HAP-1 (cell line): ENCODE measurements at regions not wholly inside any gene's neighbourhood (a gene's known extent, or its start where the extent isn't known, plus 50 kb on each side); places are given as distances from the start of the nearest gene placed in this dataset.

Experiments
- DNase-seq, 2 experiments: peaks; one replicate each; pipeline ENCODE4 v3.0.0-alpha.2; 2016 to 2020; ENCODE audit warnings: low spot score in 2 of 2
- H3K27me3 ChIP-seq: fragments of 250-450 bp; sonication (Bioruptor Pico); 2 replicates; pipeline ENCODE4 v1.5.1; 2020; ENCODE audit warnings: low read depth, mild to moderate bottlenecking, moderate library complexity
- H3K36me3 ChIP-seq: fragments of 250-450 bp; sonication (Bioruptor Pico); replicated peaks from 2 replicates; pipeline ENCODE4 v1.5.1; 2020; ENCODE audit warnings: mild to moderate bottlenecking
- H3K4me1 ChIP-seq: fragments of 250-450 bp; sonication (Bioruptor Pico); 2 replicates; pipeline ENCODE4 v1.5.1; 2020; ENCODE audit warnings: mild to moderate bottlenecking
- H3K4me3 ChIP-seq: fragments of 250-450 bp; sonication (Bioruptor Pico); 2 replicates; pipeline ENCODE4 v1.5.1; 2020; ENCODE audit warnings: mild to moderate bottlenecking, moderate library complexity
- H3K9me3 ChIP-seq: fragments of 250-450 bp; sonication (Bioruptor Pico); 2 replicates; pipeline ENCODE4 v1.5.1; 2020; ENCODE audit warnings: mild to moderate bottlenecking, moderate library complexity
- in situ Hi-C: fragments of 300-500 bp; cut with MboI; formaldehyde crosslinking; loops from 3 replicates; pipeline ENCODE4 v1.14.3; 2020; ENCODE audit warnings: low sequenced_read_pairs, inconsistent platforms, mixed read lengths

DNA sequence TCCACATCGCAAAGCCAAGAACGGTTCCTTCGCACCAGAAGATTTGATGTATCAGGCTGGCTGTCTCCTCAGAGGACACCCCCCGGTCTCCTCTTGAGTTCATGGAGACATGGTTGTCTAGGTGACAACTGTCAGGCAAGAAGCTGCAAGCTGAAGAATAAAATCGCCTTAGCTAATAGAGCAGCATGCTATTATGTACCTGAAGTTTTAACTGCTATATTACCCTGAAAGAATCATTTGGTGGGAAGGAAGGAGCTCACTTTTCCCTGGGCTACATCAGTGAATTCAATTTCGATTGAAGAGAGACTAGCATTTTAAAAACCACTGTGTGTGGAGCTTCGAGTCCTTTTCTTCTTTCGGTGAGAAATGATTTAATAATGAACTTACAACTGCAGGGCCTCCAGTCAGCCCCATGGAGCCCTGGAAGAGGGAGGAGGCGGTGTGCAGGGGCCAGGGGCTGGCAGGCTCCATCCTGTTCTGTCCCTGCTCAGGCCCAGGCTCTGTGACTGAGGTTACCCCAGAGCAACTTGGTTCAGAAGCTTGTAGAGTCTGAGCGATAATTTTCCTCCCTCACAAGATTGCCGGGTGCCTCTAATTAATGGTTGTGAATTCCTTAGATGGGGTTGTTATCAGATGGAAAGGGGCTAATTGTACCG lies 191.3 kb downstream of the MID1IP1 start:
- in situ Hi-C loops = no loop called here
- Histone ChIP-seq H3K9me3 (no peaks in the 10 kb centered on the region), H3K4me1 (no peaks in the 10 kb centered on the region), H3K4me3 (no peak overlapping the region), H3K27me3 (no peaks in the 10 kb centered on the region), H3K36me3 (no peaks in the 10 kb centered on the region)
- no peak for DNase-seq

DNA sequence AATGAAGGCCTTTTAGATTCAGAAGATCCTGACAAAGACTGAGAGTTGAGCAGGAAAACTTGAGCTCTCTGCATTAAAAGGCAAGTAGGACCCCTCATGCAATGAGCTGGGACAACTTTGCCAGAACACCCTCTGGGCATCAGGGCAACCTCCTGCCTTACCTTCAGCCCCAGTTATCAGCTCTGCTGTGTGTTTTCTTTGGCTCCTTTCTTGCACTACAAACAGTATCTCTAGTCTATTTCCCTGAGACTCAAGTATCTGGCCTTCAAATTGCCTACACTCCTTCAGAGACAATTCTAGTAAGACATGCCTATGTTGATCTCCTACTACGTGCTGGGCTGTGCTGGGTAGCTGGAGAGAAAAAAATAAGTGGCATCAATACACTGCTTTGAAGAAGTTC lies 192.2 kb downstream of the MID1IP1 start:
- no peaks in the 10 kb centered on the region for H3K27me3 ChIP-seq
- H3K36me3 ChIP-seq = no peaks in the 10 kb centered on the region
- DNase-seq = no peak
- in situ Hi-C loops = no loop called here
- H3K9me3 ChIP-seq = no peaks in the 10 kb centered on the region
- no peaks in the 10 kb centered on the region for H3K4me1 ChIP-seq
- H3K4me3 ChIP-seq = no peak overlapping the region

DNA sequence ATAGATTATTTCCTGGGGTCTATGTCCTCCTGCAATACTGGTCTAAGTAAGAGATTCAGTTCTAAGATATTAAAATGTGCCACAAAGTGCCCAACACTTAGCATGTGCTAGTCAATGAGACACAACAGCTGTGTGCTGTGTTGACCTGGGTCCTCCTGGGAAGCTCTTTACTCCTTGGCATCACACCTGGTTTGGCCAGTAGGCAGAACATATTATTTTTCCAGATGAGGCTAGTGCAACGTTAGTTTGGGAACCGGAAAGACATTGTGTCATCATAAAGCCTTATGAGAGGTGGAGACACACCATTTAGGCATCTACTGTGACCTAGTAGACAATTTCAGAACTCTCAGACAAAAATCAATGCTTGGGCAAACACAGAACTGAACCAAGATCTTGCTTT lies 197.8 kb downstream of the MID1IP1 start:
- in situ Hi-C loops = no loop called here
- no peak overlapping the region for H3K4me3 ChIP-seq
- no peaks in the 10 kb centered on the region for H3K9me3 ChIP-seq
- H3K4me1 ChIP-seq = no peaks in the 10 kb centered on the region
- no peak for DNase-seq
- H3K36me3 ChIP-seq = no peaks in the 10 kb centered on the region
- H3K27me3 ChIP-seq = no peaks in the 10 kb centered on the region

DNA sequence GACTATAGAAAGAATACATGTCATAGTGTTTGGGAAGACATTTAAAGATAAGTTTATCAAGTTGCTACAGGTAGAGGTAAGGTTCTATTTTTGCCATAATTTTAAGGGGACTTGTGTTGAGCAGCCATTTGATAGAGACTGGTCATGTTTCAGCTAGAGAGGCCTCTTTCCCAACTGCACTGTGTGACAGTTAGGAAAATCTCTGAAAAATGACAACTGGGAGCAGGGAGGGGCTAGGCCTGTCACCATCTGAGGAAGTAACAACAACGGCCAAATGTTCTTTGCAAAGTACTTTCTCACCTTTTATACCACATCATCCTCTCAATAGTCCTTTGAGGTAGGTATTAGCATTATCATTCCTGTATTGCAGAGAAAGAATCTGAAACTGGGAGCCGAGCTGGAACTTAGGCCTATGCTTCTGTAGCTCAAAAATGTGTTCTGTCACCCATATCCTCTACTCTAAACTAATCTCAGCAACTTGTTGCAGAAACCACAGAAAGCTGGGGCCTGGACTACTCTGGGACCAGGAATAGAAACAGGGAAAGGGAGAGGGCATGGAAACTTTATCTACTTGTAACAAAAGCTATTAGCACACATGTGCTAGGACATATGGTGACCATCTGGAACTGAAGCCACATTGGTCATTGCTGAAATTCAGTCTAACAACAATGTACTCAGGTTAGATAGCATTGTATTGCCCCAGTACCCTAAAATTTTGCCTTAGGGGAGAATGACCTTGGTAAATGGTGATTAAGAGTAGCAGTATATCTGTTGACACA lies 198.9 kb downstream of the MID1IP1 start:
- no peaks in the 10 kb centered on the region for H3K36me3 ChIP-seq
- H3K4me3 ChIP-seq = no peak overlapping the region
- in situ Hi-C loops = no loop called here
- no peak for DNase-seq
- H3K27me3 ChIP-seq = no peaks in the 10 kb centered on the region
- H3K9me3 ChIP-seq = no peaks in the 10 kb centered on the region
- H3K4me1 ChIP-seq = no peaks in the 10 kb centered on the region

DNA sequence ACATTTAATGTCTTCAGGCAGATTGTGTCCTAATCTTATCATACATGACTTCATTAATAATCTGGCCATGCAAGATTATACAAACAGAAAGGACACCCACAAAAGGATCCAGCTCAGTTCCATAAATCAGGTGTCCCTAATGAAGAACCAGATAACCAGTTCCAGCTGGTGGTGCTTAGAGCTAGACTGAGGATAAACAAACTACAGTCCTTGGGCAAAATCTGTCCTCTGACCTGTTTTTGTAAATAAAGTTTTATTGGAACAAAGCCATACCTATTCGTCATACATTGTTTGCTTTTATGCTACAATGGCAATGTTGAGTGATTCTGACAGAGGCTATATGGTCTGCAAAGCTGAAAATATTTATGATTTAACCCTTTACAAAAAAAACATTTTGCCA lies 199.5 kb downstream of the MID1IP1 start:
- no peak overlapping the region for H3K4me3 ChIP-seq
- in situ Hi-C loops = no loop called here
- no peak for DNase-seq
- no peaks in the 10 kb centered on the region for H3K9me3 ChIP-seq
- H3K36me3 ChIP-seq = no peaks in the 10 kb centered on the region
- no peaks in the 10 kb centered on the region for H3K27me3 ChIP-seq
- H3K4me1 ChIP-seq = no peaks in the 10 kb centered on the region

DNA sequence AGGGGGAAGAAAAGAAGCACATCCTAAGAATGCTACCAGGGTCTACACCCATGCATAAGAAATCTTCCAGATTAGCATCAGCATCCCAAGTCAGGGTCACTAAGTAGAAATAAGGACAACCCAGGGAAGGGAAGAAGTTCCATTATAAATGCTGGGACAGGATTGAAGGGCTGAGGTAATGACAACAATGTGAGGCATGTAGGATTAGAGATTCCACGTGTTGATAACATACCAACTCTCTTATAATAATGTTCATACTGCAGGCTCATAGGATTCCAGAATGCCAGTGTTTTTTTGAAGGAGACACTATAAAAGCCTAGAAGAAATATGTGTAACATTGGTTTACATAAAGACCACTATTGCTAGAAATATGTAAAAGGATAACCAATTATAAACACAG lies 201.2 kb downstream of the MID1IP1 start:
- in situ Hi-C loops = no loop called here
- no peaks in the 10 kb centered on the region for H3K4me1 ChIP-seq
- H3K4me3 ChIP-seq = no peak overlapping the region
- no peaks in the 10 kb centered on the region for H3K9me3 ChIP-seq
- H3K36me3 ChIP-seq = no peaks in the 10 kb centered on the region
- DNase-seq = no peak
- no peaks in the 10 kb centered on the region for H3K27me3 ChIP-seq

DNA sequence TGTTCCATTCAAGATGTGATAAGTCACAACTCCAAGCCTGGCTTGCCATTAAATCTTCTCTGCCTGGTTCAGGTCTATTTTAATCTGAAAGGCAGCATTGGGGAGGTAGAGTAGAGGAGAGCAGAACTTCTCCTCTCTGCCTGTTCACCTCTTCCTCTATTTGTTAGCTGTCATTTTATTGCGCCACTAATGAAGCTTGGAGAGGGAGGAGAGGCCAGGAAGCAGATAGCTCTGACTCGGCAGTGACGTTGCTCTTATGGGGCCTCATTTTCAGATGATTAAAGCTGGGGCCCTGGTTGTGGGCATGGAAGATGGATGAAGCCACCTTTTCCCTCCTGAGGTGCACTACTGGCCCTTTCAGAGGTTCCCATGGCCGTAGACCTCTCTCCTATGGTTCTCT lies 207.3 kb downstream of the MID1IP1 start:
- Histone ChIP-seq H3K27me3 (no peaks in the 10 kb centered on the region), H3K4me3 (no peak overlapping the region), H3K36me3 (no peaks in the 10 kb centered on the region), H3K4me1 (no peaks in the 10 kb centered on the region), H3K9me3 (no peaks in the 10 kb centered on the region)
- no peak for DNase-seq
- in situ Hi-C loops = no loop called here

DNA sequence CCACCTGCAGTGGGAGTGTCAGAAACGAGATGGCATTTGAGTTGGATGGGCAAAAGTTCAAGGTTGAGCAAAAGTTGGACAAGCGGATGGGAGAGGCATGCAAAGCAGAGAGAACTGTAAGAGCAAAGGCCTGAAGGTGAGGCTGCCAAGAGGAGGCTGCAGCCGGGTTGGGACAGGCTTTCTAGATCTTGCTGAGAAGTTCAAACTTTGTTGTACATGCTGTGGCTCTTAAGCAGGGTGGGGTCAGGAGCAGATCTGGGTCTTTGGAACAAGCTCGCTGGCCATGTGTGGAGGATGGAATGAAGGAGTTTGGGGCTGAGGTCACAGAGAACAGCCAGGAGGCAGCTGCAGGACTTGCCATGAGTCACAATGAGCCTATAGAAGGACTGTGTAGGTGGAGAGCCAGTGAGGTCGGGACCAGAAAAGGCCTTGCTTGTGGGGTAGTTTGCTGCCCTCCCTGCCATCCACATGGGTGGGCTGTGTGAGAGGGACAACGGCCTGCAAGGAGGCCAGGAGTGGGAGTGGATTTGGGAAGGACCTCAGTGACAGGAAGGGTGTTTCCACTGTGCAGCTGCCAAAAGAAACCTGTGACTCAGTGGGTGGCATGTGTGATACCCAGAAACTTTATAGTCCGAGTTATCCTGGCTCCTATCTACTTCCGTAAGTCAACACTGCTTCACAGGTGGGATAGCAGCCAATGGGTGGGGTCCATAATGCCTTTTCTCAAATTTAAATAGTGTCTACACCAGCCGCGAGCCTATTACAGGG lies 210.4 kb downstream of the MID1IP1 start:
- no peaks in the 10 kb centered on the region for H3K36me3 ChIP-seq
- no peaks in the 10 kb centered on the region for H3K9me3 ChIP-seq
- H3K4me3 ChIP-seq = no peak overlapping the region
- H3K4me1 ChIP-seq = no peaks in the 10 kb centered on the region
- in situ Hi-C loops = no loop called here
- DNase-seq = no peak
- no peaks in the 10 kb centered on the region for H3K27me3 ChIP-seq

DNA sequence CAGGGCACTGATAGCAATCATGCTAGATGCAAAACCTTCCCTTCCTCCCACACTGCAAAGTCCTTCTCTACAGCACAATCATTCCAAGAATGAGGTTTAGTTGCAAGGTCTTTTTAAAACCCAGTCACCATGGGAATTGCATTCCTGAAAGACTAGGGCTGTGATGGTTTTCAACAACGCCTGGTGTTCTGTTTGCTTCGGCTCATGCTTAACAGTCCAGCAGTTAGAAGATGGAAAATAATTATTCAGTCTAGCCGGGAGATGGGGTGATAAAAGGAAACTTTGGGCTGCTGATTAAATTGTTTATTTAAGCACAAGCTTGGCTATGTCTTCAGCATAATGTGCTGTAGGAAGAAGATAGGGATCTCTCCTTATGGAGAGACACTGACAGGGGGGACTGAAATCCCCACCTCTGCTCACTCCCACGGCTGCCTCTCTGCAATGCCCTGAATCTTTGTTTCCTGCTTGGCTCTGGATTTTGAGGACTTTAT lies 211.4 kb downstream of the MID1IP1 start:
- DNase-seq = no peak
- in situ Hi-C loops = no loop called here
- no peaks in the 10 kb centered on the region for H3K36me3 ChIP-seq

DNA sequence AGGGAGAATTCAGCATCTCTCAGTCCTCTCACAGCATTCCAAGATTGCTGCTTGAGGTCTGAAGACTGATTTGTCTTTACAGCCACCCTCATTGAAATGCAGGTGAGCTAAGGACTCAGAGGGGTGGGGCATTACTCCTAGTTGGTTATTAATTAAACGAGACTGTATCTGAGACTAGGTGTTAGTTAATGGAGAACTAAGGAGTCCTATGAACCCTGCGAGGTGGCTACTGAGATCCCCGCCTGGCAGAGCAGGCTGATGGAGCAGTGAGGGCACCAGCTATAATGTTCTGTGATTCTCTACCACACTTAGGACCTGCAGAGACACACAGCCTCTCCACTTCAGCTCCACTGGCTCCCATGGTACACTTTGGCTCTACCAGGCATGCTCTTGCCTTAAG lies 215.3 kb downstream of the MID1IP1 start:
- DNase-seq = no peak
- Histone ChIP-seq H3K27me3 (no peaks in the 10 kb centered on the region), H3K4me1 (no peaks in the 10 kb centered on the region), H3K4me3 (no peak overlapping the region), H3K36me3 (no peaks in the 10 kb centered on the region), H3K9me3 (no peaks in the 10 kb centered on the region)
- in situ Hi-C loops = no loop called here

More for the DNA sequence above, 211.4 kb downstream of the MID1IP1 start:
- no peaks in the 10 kb centered on the region for H3K9me3 ChIP-seq
- H3K4me3 ChIP-seq = no peak overlapping the region
- H3K27me3 ChIP-seq = no peaks in the 10 kb centered on the region
- H3K4me1 ChIP-seq = no peaks in the 10 kb centered on the region

DNA sequence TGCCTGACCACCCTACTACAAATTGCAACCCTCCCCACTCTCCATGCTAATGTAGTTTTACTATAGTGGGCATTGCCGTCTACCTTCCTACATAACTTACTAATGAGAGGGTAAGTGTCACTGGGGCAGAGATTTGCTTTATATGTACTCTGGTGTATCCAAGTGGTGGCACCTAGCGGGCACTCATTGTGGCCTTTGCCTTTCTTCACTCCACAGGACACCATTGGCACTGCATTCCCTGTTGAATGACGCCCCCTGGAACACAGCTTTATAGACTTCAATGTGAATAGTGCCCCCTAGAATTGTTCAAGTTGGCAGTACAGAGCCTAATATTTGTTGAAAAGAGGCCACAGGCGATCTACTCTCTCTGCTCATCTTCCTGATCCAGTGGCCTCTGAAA lies 215.8 kb downstream of the MID1IP1 start:
- no peaks in the 10 kb centered on the region for H3K27me3 ChIP-seq
- no peaks in the 10 kb centered on the region for H3K9me3 ChIP-seq
- no peak for DNase-seq
- no peak overlapping the region for H3K4me3 ChIP-seq
- in situ Hi-C loops = no loop called here
- H3K36me3 ChIP-seq = no peaks in the 10 kb centered on the region
- H3K4me1 ChIP-seq = no peaks in the 10 kb centered on the region

DNA sequence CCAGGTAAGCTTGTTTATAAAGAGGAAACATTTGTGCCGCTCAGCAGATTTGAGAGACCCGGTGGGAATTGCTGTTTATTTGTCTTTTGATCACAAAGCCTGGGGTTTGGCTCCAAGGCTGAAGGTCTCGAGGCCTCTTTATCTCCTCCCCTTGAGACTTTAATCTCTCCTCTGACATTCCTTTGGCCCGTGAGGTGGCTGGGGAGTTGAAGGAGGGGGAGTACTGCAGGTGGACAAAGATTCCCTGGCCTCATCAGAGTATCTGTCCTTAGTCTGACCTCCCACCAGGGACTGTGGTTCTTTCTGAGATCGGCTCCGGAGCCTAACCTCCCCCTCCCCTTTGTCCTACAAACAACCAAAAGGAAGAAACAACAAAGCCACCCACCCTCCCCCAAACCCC lies 216.5 kb downstream of the MID1IP1 start:
- no peak for DNase-seq
- in situ Hi-C loops = no loop called here
- no peaks in the 10 kb centered on the region for H3K9me3 ChIP-seq
- no peaks in the 10 kb centered on the region for H3K27me3 ChIP-seq
- H3K4me3 ChIP-seq = no peak overlapping the region
- no peaks in the 10 kb centered on the region for H3K36me3 ChIP-seq
- no peaks in the 10 kb centered on the region for H3K4me1 ChIP-seq

DNA sequence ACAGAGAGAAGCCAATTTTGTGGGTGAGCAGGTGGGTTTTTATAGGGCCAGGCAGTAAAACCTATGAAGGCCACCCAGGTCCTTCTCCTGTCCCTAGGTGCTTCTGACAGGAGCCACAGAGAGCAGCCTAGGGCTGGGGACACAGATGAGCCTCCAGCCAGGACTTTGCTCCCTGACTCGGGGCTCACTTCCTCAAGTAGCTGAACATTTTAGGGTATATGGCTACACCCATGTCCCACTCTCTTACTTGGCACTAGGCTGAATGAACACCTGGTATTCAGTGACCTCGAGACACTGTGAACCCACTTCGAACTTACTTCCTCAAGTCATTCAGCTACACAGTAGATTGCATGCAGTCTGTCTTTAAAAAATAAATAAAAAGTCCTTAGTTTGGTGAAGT lies 217.3 kb downstream of the MID1IP1 start:
- in situ Hi-C loops = no loop called here
- H3K9me3 ChIP-seq = no peaks in the 10 kb centered on the region

DNA sequence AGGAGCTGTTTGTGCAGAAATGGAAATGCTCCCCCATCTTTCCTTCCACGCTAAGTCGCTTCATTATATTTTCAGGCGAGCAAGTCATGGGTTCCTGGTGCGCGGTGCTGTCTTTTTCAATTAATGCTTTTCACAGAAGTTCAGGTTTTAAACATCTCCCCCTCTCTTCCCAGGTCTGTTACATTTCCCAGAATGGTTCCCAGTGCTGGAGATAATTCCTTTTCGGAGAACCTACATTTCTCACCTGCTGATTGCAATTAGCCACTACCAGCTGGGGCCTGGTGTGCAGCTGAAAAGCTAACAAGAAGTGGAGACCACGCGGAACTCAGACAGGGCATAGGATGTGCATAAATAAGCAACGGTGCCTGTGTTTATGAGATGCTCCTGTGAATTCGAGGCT lies 217.8 kb downstream of the MID1IP1 start:
- Histone ChIP-seq H3K27me3 (no peaks in the 10 kb centered on the region), H3K4me1 (no peaks in the 10 kb centered on the region), H3K9me3 (no peaks in the 10 kb centered on the region), H3K4me3 (no peak overlapping the region), H3K36me3 (no peaks in the 10 kb centered on the region)
- DNase-seq = no peak
- in situ Hi-C loops = no loop called here

More for the DNA sequence above, 217.3 kb downstream of the MID1IP1 start:
- H3K36me3 ChIP-seq = no peaks in the 10 kb centered on the region
- no peaks in the 10 kb centered on the region for H3K4me1 ChIP-seq
- DNase-seq = no peak
- no peaks in the 10 kb centered on the region for H3K27me3 ChIP-seq
- no peak overlapping the region for H3K4me3 ChIP-seq
